Muscle of back (tissue), 3 donors: ENCODE measurements at regions not wholly inside any gene's neighbourhood (a gene's known extent, or its start where the extent isn't known, plus 50 kb on each side); places are given as distances from the start of the nearest gene placed in this dataset.
"Not testable (repeated sequence)": the region's sequence is repeated elsewhere in the genome, so short reads cannot be mapped to it uniquely, and the experiment has no call there.

Source experiments
- DNase-seq, 3 donors: peaks; one replicate each; pipeline versions ENCODE4 v3.0.0 to v3.0.0-alpha.2; 2013

DNA sequence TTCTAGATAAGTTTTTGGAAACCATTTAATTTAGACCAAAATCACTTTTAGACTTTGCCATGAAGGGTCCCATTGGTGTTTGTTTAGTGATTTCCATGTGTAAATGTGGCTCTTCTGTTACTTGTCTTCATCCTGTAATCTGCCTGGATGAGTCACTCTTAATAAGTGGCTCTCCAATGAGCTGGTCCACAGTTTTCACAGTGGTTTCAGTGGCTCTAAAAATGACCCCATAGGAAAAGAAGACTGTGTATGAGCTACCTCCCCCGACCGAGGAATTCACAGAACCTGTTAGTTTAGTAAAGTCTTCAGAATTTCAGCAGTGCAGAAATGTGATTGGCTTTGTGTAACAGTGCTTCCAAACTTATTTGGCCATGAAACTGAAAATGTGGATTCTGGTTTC lies 492.0 kb upstream of the MARCKS start:
- no peak for DNase-seq

DNA sequence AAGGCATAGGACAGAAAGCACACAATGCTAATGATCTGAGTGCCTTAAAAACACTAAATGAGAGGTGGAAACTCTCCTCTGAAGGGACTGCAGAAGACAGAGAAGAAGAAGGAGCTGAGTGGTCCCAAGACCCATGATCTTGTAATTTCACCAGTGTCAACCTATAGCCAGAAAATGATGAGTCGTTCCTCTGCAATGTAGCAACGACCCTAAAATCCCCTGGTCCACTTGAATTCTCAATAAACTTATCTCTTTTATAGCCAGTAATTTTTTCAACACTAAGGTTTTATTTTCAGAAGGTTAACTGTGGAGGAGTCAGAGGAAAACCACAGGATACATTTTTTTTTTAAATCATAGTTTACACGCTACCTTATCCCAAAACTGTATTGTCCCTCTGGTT lies 490.6 kb upstream of the MARCKS start:
- DNase-seq: no peak

DNA sequence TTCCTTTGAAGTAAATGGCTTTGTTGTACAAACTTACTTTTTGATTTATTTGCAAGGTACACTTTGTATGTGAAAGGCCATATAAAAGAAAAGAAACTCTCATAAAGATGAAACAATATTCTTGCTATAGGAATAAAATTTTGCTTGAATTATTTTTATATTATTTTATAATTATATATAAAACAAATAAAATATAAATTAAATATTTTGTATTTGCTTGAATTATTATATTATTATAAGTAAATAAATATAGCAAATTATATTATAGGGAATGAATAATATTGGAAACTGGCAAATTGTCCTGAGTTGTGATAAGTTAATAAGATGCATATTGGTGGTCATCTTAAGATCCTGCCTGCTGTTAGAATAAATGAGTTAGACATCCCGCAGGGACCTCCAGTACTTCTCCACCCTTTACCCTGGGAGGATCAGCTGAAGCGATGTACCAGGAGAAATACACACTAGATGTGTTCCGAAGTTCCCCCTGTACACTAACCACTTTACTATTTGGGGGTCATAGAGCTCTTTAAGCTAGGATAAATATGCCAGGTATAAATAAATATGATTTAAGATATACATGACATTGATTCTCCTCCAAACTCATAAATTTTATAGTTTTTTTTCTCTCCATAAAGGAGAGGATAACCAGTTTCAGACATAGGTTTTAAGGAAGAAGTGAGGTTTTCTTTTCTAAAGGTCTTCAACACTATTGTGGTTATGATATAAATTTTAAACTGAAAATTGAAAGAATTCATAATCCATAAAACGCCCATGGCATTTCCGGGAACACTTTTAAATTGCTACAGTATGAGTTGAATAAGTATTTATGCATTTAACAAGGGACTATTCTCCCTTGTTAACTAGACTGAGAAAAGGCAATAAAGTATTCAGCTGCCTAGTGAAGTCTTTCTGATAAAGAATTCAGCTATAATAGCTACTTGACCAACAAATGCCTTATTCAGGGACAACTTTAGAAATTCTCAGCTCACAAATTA lies 486.3 kb upstream of the MARCKS start:
- DNase-seq: no peak

DNA sequence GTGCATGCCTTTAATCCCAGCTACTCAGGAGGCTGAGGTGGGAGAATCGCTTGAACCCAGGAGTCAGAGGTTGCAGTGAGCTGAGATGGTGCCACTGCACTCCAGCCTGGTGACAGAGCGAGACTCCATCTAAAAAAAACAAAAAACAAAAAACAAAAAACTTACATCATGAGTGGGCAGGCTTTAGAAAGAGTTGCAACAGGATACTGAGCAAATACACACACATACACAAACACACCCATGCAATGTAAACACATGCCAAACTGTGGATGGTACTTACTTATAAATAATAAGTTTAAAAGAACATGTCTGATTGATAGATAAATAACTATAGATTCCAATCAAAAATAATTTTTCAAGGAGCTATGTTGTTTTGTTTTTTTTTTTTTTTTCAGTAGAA lies 481.7 kb upstream of the MARCKS start:
- DNase-seq: not testable (repeated sequence)

DNA sequence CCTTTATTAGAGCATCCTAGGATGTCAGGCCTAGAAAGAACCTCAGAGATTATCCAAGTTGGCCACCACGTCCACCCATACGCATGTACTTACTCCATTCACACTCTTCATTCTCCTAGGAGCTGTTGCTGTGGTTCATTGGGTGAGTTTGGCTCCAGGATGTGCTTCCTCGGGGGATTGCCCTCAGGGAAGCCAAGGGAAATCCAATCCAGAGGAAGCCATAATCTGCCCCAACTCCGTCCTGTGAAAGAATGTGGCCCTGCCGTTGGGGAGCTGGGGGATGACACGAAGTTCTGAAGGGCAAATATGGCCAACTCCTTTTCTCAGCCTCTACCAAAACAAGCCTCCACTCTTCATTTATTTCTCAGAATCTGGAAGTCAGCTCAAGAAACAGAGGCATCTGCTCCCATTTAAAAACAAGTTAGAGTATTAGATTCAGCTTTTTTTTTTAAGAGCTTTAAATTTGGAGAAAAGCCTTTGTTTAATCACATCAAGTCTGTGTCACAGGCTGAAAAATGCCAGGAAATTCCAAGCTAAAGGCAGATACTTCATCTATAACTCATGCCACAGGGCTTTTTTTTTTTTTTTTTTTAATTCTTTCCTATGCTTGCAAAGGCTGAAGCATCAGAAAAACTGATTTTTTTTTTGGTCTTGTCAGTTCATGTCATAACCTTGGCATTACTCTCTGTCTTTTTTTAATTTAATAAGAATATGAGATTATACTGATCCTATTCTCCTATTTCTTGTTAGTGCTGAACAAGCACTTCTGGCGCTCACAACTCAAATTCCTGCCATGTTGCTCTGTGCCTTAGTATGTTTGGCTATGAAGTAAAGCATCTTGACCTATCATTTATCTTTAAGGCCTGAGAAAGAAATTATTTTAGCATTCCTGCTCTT lies 480.9 kb upstream of the MARCKS start:
- DNase-seq: peak; percentile 38 to 90 (median 68)

DNA sequence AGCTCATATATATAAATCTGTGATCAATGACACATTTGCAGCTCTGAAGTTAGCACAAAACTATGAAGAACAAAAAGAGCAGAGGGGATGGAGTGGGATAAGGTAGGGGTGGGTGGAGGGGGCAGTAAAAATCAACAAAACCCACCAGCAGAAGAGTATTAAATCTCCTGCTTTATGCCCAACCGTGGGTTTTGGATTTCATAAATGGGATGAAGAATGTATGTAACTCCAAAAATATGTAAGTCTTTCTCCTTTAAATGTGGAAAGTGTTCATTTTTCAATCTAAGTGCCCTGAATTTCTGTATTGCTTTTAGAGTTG lies 480.3 kb upstream of the MARCKS start:
- no peak for DNase-seq

DNA sequence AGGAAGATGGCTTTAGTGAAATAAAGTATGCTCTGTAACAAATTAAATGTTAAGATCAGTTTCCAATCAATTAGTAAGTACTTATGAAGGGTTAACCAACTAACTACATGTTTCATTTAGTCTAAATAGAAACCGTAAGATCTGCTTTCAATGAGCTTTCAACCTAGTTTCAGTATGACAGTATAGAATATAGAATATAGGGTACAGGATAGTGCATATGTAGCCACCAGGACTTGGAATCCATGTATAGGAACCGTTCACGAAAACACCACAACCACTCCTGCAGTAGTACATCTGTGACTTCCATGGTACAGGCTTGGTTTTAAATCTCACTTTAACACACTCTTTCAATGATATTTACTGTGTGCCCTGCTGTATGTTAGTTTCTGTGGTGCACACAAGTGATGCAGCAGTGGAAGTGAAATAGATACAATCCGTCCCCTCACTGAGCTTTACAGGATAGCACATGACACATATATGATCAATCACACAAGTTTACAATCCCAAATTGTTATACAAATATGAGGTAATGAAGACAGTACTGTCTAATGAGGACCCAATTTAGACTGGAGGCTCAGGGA lies 479.7 kb upstream of the MARCKS start:
- no peak for DNase-seq

DNA sequence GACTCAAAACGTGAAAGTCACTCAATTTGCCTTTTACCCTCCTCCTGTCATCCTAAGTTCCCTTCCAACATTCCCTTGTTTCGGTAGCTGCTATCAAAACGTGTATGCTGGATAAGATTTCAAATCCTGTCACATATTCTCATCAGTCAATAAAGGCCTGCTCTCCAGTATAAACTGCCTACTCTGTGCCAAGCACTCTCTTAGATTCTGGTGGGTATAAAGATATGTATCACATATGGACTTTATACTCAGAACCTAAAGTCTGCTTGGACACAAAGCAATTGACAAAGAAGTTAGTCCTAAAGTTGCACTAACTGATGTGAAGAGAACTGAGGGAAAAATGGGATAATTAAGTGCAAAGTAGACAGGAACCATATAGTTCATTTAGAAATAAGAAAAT lies 476.6 kb upstream of the MARCKS start:
- DNase-seq: no peak

DNA sequence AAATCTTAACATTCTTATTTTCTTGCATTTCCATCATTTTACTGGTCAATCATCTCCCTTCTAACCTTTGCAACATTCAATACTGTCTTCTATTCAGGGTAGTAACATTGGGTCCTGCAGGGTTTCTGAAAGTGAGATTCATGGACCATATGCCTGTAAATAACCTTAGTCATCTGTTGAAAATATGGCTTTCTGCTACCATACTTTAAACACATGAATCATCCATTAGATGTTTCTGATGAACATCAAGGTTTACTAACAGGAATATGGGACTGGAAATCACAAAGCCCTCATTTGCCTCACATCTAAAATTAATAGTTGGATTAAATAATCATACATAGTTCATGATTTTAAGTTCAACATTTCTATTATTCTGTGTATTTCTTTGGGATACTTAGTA lies 475.9 kb upstream of the MARCKS start:
- DNase-seq: no peak

DNA sequence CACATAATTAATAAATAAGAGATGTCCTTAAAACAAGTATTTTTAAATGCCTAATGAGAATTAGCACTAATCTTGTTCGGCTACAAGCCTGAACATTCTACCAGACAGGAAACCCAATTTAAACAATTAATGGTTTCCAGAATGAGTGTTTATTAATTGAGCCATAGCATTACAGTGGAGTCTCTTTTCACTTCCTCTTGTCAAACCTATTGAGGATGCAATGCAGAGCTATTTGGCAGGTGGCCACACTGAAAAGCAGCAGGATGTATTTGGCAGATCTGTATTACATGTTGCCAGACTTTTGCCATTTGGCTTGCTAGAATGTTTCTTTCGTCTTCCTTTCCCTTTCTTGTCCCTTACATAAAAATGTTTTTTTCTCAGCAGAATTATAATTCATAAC lies 475.2 kb upstream of the MARCKS start:
- peak in 1 of 3 donors; percentile 84 for DNase-seq

DNA sequence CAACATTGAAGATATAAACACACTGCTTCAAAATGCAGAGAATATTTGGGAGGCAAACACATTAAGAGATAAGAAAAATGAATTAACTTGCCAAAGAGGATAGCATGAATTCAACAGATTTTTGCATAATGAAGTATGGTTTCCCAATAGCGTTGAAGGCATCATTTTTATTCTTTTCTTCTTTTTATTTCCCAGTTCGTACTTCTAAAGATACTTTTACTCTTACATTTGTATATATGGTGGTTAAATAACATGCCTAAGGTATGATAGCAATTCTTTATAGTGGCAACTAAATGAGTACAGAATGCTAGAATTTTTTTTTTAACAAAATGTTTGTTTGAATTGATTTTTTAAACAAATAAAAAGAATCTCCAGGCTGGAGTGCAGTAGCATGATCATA lies 473.4 kb upstream of the MARCKS start:
- no peak for DNase-seq

DNA sequence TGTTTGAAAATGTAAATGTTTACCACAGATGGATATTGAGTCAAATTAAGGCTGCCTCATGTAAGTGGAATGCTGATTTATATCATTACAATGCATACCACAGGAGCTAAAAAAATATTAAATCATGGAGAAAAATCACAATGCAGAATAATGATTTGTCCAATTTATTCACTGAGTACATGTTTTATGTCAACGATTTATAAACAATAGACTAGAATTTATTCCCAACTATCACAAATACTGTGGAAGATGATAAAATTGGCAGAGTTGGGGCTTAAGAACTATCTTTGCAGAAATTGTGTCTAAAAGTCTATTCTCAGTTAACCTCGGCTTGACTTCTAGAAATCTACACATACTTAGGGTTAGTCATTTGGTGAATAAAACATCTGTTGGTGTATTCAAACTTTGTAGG lies 472.1 kb upstream of the MARCKS start:
- DNase-seq: no peak

DNA sequence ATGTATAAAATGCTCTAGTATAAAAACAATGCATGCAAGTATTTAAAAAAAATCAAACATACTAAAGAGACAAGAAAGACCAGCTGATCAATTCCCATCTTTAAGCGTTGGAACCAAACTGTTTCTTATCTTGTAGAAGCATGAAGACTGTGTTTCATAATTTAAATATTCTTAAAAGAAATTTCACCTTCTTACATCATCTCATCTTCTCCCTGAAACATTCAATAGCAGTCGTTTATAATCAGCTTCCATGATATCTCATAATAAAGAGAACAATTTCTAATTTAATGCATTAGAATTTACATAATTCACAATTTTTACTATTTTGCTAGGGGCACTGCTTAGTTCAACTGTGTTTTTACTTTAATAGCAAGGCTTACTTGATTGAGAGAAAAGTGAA lies 468.1 kb upstream of the MARCKS start:
- DNase-seq: no peak

DNA sequence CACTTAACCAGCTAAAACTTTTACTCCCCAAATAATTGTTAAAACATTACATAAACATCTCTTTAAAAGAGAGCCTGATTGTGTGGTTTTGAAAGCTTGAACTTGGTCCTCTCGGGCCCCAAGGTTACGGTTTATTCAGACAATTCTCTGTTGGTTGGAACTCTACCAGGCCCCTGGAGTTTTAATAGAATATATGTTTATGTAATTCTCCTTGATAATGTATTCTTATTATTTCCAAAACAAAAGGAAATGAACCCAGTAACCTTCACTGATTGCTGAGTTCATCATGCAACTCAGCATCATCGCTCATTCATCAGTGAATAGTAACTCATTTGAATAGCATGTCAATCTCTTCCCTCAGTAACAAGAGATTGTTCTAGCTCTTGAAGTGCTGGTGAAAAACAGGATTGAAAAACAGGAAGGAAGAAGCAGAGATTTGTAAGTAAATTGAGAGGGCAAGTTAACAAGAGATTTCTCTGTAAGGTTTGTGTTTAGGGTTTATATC lies 464.5 kb upstream of the MARCKS start:
- DNase-seq: no peak

DNA sequence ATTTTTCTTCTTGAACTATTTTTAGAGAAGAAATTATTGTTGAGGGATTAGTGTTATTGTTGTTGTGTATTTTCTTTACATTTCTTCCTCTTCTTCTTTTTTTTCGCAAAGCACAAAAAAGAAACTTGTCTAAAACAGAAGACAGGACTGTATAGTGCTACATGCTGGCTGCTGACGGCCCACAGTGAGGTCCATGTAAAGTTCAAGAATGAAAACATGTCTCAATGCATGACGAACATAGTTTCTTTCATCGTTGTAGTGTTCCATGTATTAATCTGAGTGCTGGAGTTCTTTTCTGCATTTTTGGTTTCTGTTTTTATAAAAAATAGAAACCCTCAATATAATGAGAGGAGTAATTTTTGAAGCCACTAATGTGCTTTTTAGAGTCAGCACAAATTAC lies 462.9 kb upstream of the MARCKS start:
- DNase-seq: peak; percentile 59 to 88 (median 66)

DNA sequence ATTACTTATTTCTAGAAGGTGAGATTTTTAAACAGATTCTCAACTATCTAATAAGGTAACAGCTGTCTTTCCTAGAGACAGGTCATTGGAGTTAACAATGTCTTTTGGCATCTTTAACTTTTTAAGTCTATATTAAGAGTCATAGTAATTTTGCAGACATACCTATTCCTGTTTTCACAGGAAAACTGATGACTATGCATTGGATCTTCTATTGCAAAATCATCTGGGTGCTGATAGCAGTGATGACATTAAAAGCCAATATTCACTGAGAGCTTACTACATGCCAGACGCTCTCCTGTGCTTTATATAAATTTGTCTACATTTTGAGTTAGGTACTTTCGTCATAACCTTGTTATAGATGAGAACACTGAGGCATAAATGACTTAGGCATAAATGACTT lies 462.4 kb upstream of the MARCKS start:
- DNase-seq: no peak

DNA sequence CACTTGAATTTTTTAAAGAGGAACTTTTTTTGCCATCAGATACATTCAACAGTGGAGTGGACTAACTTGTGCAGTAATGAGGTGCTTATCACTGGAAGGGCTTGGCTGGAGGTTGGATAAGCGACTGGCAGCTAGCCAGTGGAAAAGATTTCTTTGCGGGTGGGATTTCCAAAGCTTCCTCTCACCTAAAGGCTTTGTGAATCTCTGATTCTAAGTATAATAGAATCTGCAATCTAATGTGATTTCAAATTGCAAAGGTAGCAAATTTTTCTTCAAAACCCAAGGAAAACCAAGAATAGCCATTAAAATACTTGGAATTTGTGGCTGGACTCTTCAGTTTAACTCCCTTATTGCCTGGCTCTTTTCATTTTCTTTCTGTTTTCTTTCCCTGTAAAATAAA lies 460.4 kb upstream of the MARCKS start:
- peak in 1 of 3 donors; percentile 52 for DNase-seq

DNA sequence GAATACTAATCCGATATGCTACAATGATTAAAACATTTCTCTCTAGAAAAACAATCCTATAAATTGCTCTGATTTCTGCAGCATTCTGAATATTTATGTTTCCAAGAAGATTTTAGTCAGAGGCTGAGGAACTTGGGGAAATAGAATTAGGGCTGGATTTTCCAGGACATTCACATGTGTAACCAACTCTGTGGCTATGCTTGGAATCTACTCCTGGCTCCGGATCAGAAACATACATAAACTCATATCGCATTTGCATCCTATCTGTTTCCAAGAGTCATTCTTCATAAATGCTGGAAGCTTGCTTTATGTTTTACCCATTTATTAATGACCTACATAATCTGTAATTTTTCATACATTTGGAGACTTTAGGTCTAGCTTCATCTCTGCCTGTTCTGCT lies 459.9 kb upstream of the MARCKS start:
- DNase-seq: peak; percentile 65 to 81 (median 78)

DNA sequence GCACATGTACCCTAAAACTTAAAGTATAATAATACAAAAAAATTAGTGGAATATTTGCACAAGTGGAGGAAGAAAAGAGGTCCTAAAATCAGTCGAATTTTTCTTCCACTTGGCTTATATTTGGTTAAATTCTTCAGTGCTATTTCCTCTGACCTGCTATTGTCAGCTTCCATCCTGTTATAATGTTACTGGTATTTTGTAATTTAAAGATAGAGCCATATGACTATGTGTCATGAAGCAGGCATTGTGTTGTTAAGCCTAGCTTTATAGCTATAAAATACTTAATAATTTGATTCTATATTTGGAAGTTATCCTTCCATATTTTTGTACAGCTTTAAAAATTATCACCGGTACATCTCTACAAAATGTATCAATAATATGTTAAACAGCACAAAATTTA lies 455.9 kb upstream of the MARCKS start:
- DNase-seq: no peak

DNA sequence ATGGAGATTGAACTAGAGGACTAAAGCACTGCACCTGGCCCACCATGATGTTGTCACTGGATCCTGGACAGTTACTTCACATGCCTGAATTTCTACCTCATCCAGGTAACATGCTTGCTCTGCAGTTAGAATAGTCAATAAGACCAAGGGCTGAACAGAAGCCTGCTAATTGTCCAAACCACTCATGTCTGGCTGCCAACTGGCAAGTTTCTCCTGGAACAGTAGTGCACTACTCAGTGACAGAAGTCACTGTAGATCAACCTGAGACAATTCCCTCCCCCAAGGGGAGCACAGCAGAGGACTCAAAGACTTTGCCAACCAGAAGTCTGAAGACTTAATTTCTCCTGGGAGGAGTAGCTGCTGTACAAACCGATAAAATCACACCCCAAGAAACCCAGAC lies 454.6 kb upstream of the MARCKS start:
- no peak for DNase-seq

DNA sequence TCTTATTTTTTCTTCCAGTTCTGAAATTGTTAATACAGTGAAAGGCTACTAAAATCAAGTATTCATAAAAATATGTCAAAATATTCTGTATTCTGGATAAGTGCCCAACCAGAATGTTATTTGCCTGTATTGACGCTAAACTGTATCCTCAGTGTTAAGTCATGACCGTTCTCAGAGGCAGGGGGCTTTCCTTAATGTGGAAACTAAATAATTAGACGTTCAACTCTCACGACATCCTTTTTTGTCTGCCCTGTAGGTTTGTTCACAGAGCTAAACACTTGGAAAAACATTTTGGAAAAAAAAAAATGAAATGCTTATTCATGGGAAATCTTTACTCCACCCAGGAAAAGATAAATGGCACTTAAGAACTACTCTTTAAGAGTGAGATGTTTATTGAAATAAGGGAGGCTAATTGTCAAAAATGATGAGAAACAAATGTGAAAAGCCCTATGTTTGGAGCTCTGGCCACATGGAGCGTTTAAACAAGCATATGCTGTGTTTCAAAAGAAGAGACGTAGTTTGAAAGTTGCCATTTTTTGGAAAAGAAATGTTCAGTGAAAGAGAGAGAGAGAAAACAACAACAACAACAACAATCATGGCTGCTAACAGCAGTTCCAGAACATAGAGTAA lies 453.1 kb upstream of the MARCKS start:
- no peak for DNase-seq
